Esophagus muscularis mucosa (tissue), 4 donors: ENCODE measurements at regions not wholly inside any gene's neighbourhood (a gene's known extent, or its start where the extent isn't known, plus 50 kb on each side); places are given as distances from the start of the nearest gene placed in this dataset.

Experiments
- DNase-seq: peaks from one replicate; pipeline ENCODE4 v3.0.0-alpha.2; 2017; ENCODE audit errors: extremely low spot score
- H3K27ac ChIP-seq, 4 donors: fragments of 200-600 bp; sonication (generic); replicated peaks in 1 of 4; 1 replicate in 3 of 4; 2 replicates in 1 of 4; pipeline ENCODE4 v1.5.1; 2016 to 2019; ENCODE audit warnings: mild to moderate bottlenecking in 1 of 4
- H3K27me3 ChIP-seq, 4 donors: fragments of 200-600 bp; sonication (generic); one replicate each; pipeline versions ENCODE4 v1.5.1 to v1.6.0; 2016 to 2019
- H3K36me3 ChIP-seq, 4 donors: fragments of 200-600 bp; sonication (generic); one replicate each; pipeline ENCODE4 v1.5.1; 2016 to 2019
- H3K4me1 ChIP-seq, 4 donors: fragments of 200-600 bp; sonication (generic); one replicate each; pipeline ENCODE4 v1.5.1; 2016 to 2019
- H3K4me3 ChIP-seq, 4 donors: fragments of 200-600 bp; sonication (generic); 1 replicate in 2 of 4; 2 replicates in 2 of 4; pipeline ENCODE4 v1.5.1; 2016 to 2019; ENCODE audit warnings: mild to moderate bottlenecking in 4 of 4, moderate library complexity in 1 of 4
- H3K9me3 ChIP-seq, 4 donors: fragments of 200-600 bp; sonication (generic); 1 replicate in 3 of 4; 2 replicates in 1 of 4; pipeline ENCODE4 v1.5.1; 2016 to 2019
- CTCF ChIP-seq, 3 experiments: fragments of 200-600 bp in 2 of 3; fragments of 450-650 bp in 1 of 3; sonication (generic) in 2 of 3; IDR thresholded peaks; one replicate each; pipeline ENCODE4 v1.5.1; 2017 to 2019; ENCODE audit warnings: antibody characterized with exemption in 3 of 3, mild to moderate bottlenecking in 2 of 3, moderate library complexity in 1 of 3
- EP300 ChIP-seq: sonication (generic); formaldehyde crosslinking; IDR thresholded peaks from one replicate; pipeline ENCODE4 v1.6.1; 2017; ENCODE audit warnings: antibody characterized with exemption
- POLR2A ChIP-seq: fragments of 450-650 bp; IDR thresholded peaks from one replicate; pipeline ENCODE4 v1.6.1; 2017; ENCODE audit warnings: antibody characterized with exemption, moderate library complexity, mild to moderate bottlenecking, low read depth
- POLR2AphosphoS5 ChIP-seq, 2 donors: sonication (generic); formaldehyde crosslinking; IDR thresholded peaks; one replicate each; pipeline ENCODE4 v1.6.1; 2017; ENCODE audit warnings: antibody characterized with exemption in 2 of 2
- intact Hi-C: fragments of 100-400 bp; cut with DNase I; formaldehyde crosslinking; loops from one replicate; pipeline ENCODE4 v1.15.1; 2023
- small RNA-seq, 3 donors: library from RNA; depleted of rRNA; stranded (forward); fragments of <200 nt; gene quantifications; one replicate each; pipeline ENCODE3, GENCODE V24; 2016

- no peak for TF ChIP-seq EP300
- no peak for TF ChIP-seq CTCF (IDR thresholded peaks at IDR 0.05)
- no peak for TF ChIP-seq POLR2AphosphoS5 (IDR thresholded peaks at IDR 0.05)
- no peak for TF ChIP-seq POLR2A
- no peak for DNase-seq
- no peaks in the 10 kb centered on the region for H3K9me3 ChIP-seq
- H3K27me3 ChIP-seq = no peaks in the 10 kb centered on the region
- no peak overlapping the region for H3K27ac ChIP-seq
- no peaks in the 10 kb centered on the region for H3K4me1 ChIP-seq
- intact Hi-C loops = no loop called here
- H3K36me3 ChIP-seq = no peaks in the 10 kb centered on the region
- H3K4me3 ChIP-seq = no peak overlapping the region
Measured at GRCh38 chr12:42639556-42639955, 50.0 kb upstream of the PRICKLE1 start.

Small RNA genes in the stretch of these regions (small RNA-seq; reads per million reads assigned to genes)
- 0 reads per million in 3 donors for gene MRPS36P5
- 0 reads per million in 3 donors for gene RPS27P21
